ENCODE measurements at regions not wholly inside any gene's neighbourhood (a gene's known extent, or its start where the extent isn't known, plus 50 kb on each side); places are given as distances from the start of the nearest gene placed in this dataset.

DNA sequence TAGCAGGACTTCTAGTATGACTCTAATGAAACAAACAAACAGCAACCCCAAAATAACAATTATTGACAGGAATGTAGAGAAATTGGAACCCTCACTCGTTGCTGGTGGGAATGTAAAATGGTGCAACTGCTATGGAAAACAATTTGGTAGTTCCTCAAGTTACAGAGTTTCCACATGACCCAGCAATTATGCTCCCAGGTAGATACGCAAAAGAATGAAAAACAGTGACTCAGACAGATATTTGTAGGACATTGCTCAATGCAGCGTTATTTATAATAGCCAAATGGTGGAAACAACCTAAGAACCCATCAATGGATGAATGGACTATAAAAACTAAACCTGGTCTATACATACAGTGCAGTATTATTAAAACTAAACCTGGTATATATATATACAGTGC lies 646.1 kb upstream of the FRG1 start:
- no peaks in the 10 kb centered on the region for H3K27me3 ChIP-seq
- H3K4me1 ChIP-seq = no peaks in the 10 kb centered on the region
- no peak overlapping the region for H3K27ac ChIP-seq
- no peak overlapping the region for H3K4me3 ChIP-seq
- intact Hi-C loops (cut with DNase I; ENCODE audit: low total_unique reads) = no loop called here
- H3K36me3 ChIP-seq = no peaks in the 10 kb centered on the region
- no peak for DNase-seq
- TF ChIP-seq POLR2A (IDR thresholded peaks at IDR 0.05) = no peak
- TF ChIP-seq, protein P1, sequence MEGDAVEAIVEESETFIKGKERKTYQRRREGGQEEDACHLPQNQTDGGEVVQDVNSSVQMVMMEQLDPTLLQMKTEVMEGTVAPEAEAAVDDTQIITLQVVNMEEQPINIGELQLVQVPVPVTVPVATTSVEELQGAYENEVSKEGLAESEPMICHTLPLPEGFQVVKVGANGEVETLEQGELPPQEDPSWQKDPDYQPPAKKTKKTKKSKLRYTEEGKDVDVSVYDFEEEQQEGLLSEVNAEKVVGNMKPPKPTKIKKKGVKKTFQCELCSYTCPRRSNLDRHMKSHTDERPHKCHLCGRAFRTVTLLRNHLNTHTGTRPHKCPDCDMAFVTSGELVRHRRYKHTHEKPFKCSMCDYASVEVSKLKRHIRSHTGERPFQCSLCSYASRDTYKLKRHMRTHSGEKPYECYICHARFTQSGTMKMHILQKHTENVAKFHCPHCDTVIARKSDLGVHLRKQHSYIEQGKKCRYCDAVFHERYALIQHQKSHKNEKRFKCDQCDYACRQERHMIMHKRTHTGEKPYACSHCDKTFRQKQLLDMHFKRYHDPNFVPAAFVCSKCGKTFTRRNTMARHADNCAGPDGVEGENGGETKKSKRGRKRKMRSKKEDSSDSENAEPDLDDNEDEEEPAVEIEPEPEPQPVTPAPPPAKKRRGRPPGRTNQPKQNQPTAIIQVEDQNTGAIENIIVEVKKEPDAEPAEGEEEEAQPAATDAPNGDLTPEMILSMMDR (IDR thresholded peaks at IDR 0.05) = no peak
- no peaks in the 10 kb centered on the region for H3K9me3 ChIP-seq

- Histone ChIP-seq H3K4me3 (no peak overlapping the region), H3K27me3 (no peaks in the 10 kb centered on the region), H3K9me3 (no peaks in the 10 kb centered on the region), H3K36me3 (no peaks in the 10 kb centered on the region), H3K4me1 (no peaks in the 10 kb centered on the region), H3K27ac (no peak overlapping the region)
- intact Hi-C loops (cut with DNase I; ENCODE audit: low total_unique reads) = no loop called here
- TF ChIP-seq, protein P1 (IDR thresholded peaks at IDR 0.05) = no peak
- TF ChIP-seq POLR2A (IDR thresholded peaks at IDR 0.05) = no peak
- DNase-seq = no peak
Observed at GRCh38 chr4:189299706-189300105, 641.0 kb upstream of the FRG1 start.

GRCh38 chr4:189301692-189302091 lies 639.0 kb upstream of the FRG1 start:
- no peak overlapping the region for H3K27ac ChIP-seq
- H3K27me3 ChIP-seq = no peaks in the 10 kb centered on the region
- no peaks in the 10 kb centered on the region for H3K4me1 ChIP-seq
- TF ChIP-seq POLR2A (IDR thresholded peaks at IDR 0.05) = no peak
- TF ChIP-seq, protein P1 (IDR thresholded peaks at IDR 0.05) = no peak
- no peaks in the 10 kb centered on the region for H3K36me3 ChIP-seq
- H3K9me3 ChIP-seq = no peaks in the 10 kb centered on the region
- intact Hi-C loops (cut with DNase I; ENCODE audit: low total_unique reads) = no loop called here
- no peak for DNase-seq
- H3K4me3 ChIP-seq = no peak overlapping the region

DNA sequence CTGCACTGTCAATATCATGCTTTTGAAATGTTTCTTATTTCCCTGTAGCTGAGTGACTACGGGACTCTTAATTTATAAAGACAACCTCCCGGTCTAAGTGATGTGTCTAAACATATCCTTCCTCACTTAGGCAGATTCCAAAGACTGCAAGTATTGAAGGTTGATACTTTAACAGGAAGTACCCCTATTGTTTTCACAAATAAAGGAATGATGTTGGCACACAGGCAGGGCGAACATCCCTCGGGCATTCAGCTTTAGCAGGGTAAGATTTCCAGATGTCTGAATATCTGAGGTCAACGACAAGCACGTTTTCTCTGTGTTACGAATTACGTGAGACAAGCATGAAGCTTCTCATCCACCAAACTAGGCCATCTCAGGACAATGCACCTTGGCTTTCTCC lies 638.0 kb upstream of the FRG1 start:
- Histone ChIP-seq H3K27me3 (no peaks in the 10 kb centered on the region), H3K4me1 (no peaks in the 10 kb centered on the region), H3K36me3 (no peaks in the 10 kb centered on the region), H3K27ac (no peak overlapping the region), H3K9me3 (no peaks in the 10 kb centered on the region), H3K4me3 (no peak overlapping the region)
- TF ChIP-seq, protein P1 (IDR thresholded peaks at IDR 0.05) = no peak
- TF ChIP-seq POLR2A (IDR thresholded peaks at IDR 0.05) = no peak
- no peak for DNase-seq
- intact Hi-C loops (cut with DNase I; ENCODE audit: low total_unique reads) = no loop called here

GRCh38 chr4:189304167-189304566 lies 636.5 kb upstream of the FRG1 start:
- intact Hi-C loops (cut with DNase I; ENCODE audit: low total_unique reads) = no loop called here
- TF ChIP-seq POLR2A (IDR thresholded peaks at IDR 0.05) = no peak
- TF ChIP-seq, protein P1 (IDR thresholded peaks at IDR 0.05) = no peak
- Histone ChIP-seq H3K27me3 (no peaks in the 10 kb centered on the region), H3K4me1 (no peaks in the 10 kb centered on the region), H3K36me3 (no peaks in the 10 kb centered on the region), H3K9me3 (no peaks in the 10 kb centered on the region), H3K4me3 (no peak overlapping the region), H3K27ac (no peak overlapping the region)
- no peak for DNase-seq
